MM.1S (cell line): ENCODE measurements at regions not wholly inside any gene's neighbourhood (a gene's known extent, or its start where the extent isn't known, plus 50 kb on each side); places are given as distances from the start of the nearest gene placed in this dataset.

Experiments
- DNase-seq: peaks from one replicate; pipeline ENCODE4 v3.0.0-alpha.2; 2015
- H2AFZ ChIP-seq: fragments of 300-600 bp; sonication (generic); 2 replicates; pipeline ENCODE4 v1.6.0; 2016; ENCODE audit warnings: antibody characterized with exemption, low read length
- H3F3A ChIP-seq: fragments of 300-600 bp; sonication (generic); 2 replicates; pipeline ENCODE4 v1.6.1; 2016; ENCODE audit warnings: mild to moderate bottlenecking, antibody characterized with exemption, low read length, moderate library complexity, mixed read lengths; ENCODE audit not compliant: insufficient read depth
- H3K27ac ChIP-seq: fragments of 300-600 bp; sonication (generic); 2 replicates; pipeline ENCODE4 v1.5.1; 2016; ENCODE audit warnings: mild to moderate bottlenecking, low read length
- H3K27me3 ChIP-seq: fragments of 300-600 bp; sonication (generic); replicated peaks from 2 replicates; pipeline ENCODE4 v1.6.0; 2016; ENCODE audit warnings: low read length; ENCODE audit not compliant: insufficient read depth
- H3K36me3 ChIP-seq: fragments of 300-600 bp; sonication (generic); replicated peaks from 2 replicates; pipeline ENCODE4 v1.6.1; 2016; ENCODE audit warnings: mild to moderate bottlenecking, low read length, mixed read lengths; ENCODE audit not compliant: insufficient read depth
- H3K4me1 ChIP-seq: fragments of 300-600 bp; sonication (generic); 2 replicates; pipeline ENCODE4 v1.6.1; 2016; ENCODE audit warnings: low read length, mixed read lengths
- H3K4me2 ChIP-seq: fragments of 300-600 bp; sonication (generic); 2 replicates; pipeline ENCODE4 v1.6.0; 2016; ENCODE audit warnings: low read depth, low read length
- H3K4me3 ChIP-seq: fragments of 300-600 bp; sonication (generic); 2 replicates; pipeline ENCODE4 v1.5.1; 2016; ENCODE audit warnings: low read length, mixed read lengths
- H3K79me2 ChIP-seq: fragments of 300-600 bp; sonication (generic); 2 replicates; pipeline ENCODE4 v1.6.1; 2016; ENCODE audit warnings: mixed run types, low read length, mixed read lengths
- H3K9ac ChIP-seq: fragments of 300-600 bp; sonication (generic); 2 replicates; pipeline ENCODE4 v1.6.1; 2016; ENCODE audit warnings: low read length, mixed read lengths
- H3K9me2 ChIP-seq: fragments of 300-600 bp; sonication (generic); replicated peaks from 2 replicates; pipeline ENCODE4 v1.6.1; 2016; ENCODE audit warnings: mild to moderate bottlenecking, low read length, mixed read lengths; ENCODE audit not compliant: insufficient read depth
- H3K9me3 ChIP-seq: fragments of 300-600 bp; sonication (generic); replicated peaks from 2 replicates; pipeline ENCODE4 v1.6.1; 2016; ENCODE audit warnings: mild to moderate bottlenecking, low read length, mixed read lengths; ENCODE audit not compliant: insufficient read depth
- H4K20me1 ChIP-seq: fragments of 300-600 bp; sonication (generic); 2 replicates; pipeline ENCODE4 v1.6.1; 2016; ENCODE audit warnings: mild to moderate bottlenecking, low read length, moderate library complexity, mixed read lengths; ENCODE audit not compliant: insufficient read depth
- EZH2 ChIP-seq: fragments of 300-600 bp; sonication (generic); optimal IDR thresholded peaks from 2 replicates; pipeline ENCODE3; 2017; ENCODE audit warnings: low read depth, mild to moderate bottlenecking, antibody characterized with exemption, low read length, mixed read lengths
- EZH2phosphoT487 ChIP-seq: fragments of 300-600 bp; sonication (generic); IDR thresholded peaks from 2 replicates; pipeline ENCODE4 v1.6.1; 2018; ENCODE audit warnings: antibody characterized with exemption, low read length
- TF ChIP-seq, protein P1 (sequence below): fragments of 300-600 bp; sonication (generic); IDR thresholded peaks from 2 replicates; pipeline ENCODE4 v1.5.1; 2016; ENCODE audit warnings: antibody characterized with exemption, low read length, mixed read lengths

DNA sequence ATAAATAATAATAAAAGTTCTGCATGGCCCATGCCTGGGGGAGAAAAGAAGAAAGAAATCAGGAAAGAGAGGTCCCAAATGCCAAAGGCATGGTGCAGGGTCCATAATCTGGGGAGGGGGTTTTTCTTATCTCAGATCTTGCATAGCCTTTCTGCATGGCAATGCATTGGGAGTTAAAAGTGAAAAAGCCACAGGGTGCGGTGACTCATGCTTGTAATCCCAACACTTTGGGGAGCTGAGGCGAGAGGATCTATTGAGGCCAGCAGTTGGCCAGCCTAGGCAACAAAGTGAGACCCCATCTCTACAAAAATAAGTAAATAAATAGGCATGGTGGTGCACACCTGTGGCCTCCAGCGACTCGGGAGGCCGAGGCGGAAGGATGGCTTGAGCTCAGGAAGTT, 76.8 kb upstream of the GATA2 start:
- Histone ChIP-seq H3K27me3 (peaks cover 31% of the 10 kb centered on the region), H2AFZ (no peak overlapping the region), H3K9me3 (no peaks in the 10 kb centered on the region), H3K4me3 (no peak overlapping the region), H3K9ac (no peak overlapping the region), H3K9me2 (no peaks in the 10 kb centered on the region), H3F3A (no peaks in the 10 kb centered on the region), H4K20me1 (no peaks in the 10 kb centered on the region), H3K79me2 (no peaks in the 10 kb centered on the region), H3K4me1 (no peaks in the 10 kb centered on the region), H3K4me2 (no peak overlapping the region), H3K27ac (no peak overlapping the region), H3K36me3 (no peaks in the 10 kb centered on the region)
- TF ChIP-seq EZH2phosphoT487 (no peak), EZH2 (no peak)
- TF ChIP-seq, protein P1, sequence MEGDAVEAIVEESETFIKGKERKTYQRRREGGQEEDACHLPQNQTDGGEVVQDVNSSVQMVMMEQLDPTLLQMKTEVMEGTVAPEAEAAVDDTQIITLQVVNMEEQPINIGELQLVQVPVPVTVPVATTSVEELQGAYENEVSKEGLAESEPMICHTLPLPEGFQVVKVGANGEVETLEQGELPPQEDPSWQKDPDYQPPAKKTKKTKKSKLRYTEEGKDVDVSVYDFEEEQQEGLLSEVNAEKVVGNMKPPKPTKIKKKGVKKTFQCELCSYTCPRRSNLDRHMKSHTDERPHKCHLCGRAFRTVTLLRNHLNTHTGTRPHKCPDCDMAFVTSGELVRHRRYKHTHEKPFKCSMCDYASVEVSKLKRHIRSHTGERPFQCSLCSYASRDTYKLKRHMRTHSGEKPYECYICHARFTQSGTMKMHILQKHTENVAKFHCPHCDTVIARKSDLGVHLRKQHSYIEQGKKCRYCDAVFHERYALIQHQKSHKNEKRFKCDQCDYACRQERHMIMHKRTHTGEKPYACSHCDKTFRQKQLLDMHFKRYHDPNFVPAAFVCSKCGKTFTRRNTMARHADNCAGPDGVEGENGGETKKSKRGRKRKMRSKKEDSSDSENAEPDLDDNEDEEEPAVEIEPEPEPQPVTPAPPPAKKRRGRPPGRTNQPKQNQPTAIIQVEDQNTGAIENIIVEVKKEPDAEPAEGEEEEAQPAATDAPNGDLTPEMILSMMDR, result no peak
- DNase-seq, result no peak

DNA sequence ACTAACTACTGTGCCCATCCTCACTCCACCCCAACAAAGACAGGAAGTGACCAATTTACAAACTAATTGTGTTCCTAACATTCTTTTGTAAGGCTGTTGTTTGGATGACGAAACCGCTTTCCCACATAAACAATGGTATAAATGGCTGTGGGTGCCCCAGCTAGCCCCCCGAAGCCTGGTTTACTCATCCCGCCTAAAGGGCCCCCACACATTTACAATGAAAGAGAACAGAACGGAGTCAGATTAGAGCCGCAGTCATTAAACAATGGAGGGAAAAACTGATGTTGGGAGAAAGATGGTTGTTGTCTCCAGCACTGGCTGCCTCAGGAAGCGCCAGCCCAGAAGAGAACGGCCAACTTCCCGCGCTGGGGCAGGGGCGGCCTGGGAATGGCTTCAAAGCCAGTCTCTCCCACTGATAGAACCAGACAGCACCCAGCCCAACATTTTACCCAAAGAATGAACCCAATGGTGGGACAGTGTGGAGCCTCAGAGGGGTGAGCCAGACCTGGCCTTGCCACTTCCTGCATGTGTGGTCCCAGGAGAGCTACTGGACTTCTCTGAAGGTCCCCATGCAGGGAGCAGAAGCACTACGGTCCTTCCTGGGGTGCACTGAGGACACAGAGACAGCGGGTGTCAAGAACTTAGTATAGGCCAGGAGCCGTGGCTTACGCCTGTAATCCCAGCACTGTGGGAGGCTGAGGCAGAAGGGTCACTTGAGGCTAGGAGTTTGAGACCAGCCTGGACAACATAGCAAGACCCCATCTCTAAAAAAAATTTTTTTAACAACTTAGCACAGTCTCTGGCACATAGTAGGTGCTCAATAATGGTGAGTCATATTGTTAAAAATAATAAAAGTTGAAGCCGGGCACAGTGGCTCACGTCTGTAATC, 75.8 kb upstream of the GATA2 start:
- Histone ChIP-seq H3K27me3 (peaks cover 26% of the 10 kb centered on the region), H4K20me1 (no peaks in the 10 kb centered on the region), H3K27ac (no peak overlapping the region), H3K9ac (no peak overlapping the region), H3K4me2 (no peak overlapping the region), H3K79me2 (no peaks in the 10 kb centered on the region), H3K36me3 (no peaks in the 10 kb centered on the region), H3F3A (no peaks in the 10 kb centered on the region), H3K9me3 (no peaks in the 10 kb centered on the region), H2AFZ (no peak overlapping the region), H3K4me3 (no peak overlapping the region), H3K4me1 (no peaks in the 10 kb centered on the region), H3K9me2 (no peaks in the 10 kb centered on the region)
- no peak for DNase-seq
- TF ChIP-seq, protein P1, result no peak
- no peak for TF ChIP-seq EZH2phosphoT487
- no peak for TF ChIP-seq EZH2

DNA sequence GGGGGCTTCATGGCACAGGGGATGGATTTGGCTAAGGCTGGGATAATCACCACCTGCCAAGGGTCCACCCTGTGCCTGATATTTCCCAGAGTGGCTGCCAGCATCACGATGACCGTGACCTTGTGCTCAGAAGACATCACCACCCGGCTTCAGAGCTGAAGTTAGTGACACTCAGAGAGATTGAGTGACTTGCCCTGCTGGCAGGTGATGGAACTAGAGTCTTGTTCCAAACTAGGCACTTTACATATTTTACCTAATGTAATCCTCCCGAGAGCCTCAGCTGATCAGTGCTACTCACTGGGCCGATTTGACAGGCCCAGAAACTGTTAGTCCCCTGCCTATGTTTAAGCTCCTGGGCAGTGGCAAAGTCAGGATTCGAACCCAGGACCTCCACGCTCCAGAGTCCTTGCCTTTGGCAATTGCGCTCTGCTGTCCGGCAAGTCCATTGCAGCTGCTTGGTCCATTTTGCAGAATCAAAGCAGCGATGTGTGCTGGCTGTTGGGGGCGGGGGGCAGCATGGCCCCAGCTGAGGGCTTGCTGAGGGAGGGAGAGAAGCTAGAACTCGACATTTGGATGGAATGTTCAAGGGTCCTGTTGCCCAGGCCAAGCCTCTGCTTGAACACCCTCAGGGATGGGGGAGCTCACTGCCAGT, 74.8 kb upstream of the GATA2 start:
- no peaks in the 10 kb centered on the region for H3K36me3 ChIP-seq
- no peak overlapping the region for H3K4me3 ChIP-seq
- peaks cover 16% of the 10 kb centered on the region for H3K27me3 ChIP-seq
- H3K9ac ChIP-seq, result no peak overlapping the region
- H2AFZ ChIP-seq, result no peak overlapping the region
- DNase-seq, result no peak
- H3K4me2 ChIP-seq, result no peak overlapping the region
- TF ChIP-seq, protein P1, result no peak
- TF ChIP-seq EZH2phosphoT487 (no peak), EZH2 (no peak)
- H3K9me3 ChIP-seq, result no peaks in the 10 kb centered on the region
- no peaks in the 10 kb centered on the region for H3K4me1 ChIP-seq
- H3K9me2 ChIP-seq, result no peaks in the 10 kb centered on the region
- no peaks in the 10 kb centered on the region for H3K79me2 ChIP-seq
- no peak overlapping the region for H3K27ac ChIP-seq
- H3F3A ChIP-seq, result no peaks in the 10 kb centered on the region
- no peaks in the 10 kb centered on the region for H4K20me1 ChIP-seq
